ENCODE measurements at regions not wholly inside any gene's neighbourhood (a gene's known extent, or its start where the extent isn't known, plus 50 kb on each side); places are given as distances from the start of the nearest gene placed in this dataset.

GRCh38 chr13:57918086-57918485 lies 286.5 kb downstream of the PCDH17 start:
- DNase-seq (ENCODE audit: low spot score): no peak

DNA sequence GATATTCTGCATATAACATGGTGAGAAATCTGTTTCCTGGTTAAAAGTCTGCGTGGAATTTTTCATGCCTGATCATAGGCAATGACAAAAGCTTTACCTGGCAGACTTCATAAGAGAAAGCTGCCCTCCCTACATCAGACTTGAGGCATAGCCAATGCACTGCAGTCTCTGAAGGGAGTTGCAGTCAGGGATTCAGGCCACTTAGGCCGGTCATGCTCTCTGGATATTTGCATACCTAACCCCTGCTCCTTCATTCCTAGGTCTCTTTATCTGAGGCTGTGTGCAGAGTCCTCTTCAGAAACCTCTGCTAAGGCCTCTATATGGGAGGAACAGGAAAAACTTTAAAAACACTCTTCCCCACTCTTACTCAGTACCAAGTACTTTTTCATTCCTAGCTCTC lies 287.4 kb downstream of the PCDH17 start:
- no peak for DNase-seq (ENCODE audit: low spot score)

DNA sequence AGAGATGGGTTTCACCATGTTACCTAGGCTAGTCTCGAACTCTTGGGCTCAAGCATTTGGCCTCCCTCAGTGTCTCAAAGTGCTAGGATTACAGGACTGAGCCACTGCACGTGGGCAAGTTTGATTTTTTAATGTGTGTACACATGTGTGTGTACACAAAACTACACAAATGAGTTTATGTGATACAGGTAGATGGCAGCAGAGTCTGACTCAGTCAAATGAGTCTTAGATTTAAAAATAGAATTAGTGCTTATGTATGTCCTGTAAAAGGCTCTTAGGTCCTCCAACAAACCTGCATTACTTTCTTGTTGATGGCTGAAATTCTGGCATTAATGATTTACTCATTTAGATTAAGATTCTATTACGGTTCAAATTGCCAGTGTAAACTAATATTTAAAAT lies 293.7 kb downstream of the PCDH17 start:
- no peak for DNase-seq (ENCODE audit: low spot score)

GRCh38 chr13:57925751-57926150 lies 294.2 kb downstream of the PCDH17 start:
- no peak for DNase-seq (ENCODE audit: low spot score)

- DNase-seq (ENCODE audit: low spot score): no peak
Observed at GRCh38 chr13:57932061-57932460, 300.5 kb downstream of the PCDH17 start.

DNA sequence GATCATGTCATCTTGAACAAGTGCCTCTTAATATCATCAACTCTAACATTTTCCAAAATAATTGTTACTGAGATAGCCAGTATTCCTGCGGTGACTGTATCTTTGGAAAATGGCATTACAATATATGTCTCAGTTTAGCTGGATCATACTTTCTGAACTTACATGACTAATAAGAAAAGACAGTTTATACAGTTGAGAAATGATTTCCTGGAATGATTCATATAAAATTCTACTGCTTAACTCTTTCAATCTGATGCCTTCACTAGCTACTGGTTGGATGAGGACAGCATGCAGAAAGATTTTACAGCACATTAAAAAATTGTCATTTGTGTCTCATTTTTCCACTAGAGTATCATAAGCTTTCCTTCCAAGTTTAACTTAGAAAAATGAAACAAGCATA lies 302.1 kb downstream of the PCDH17 start:
- no peak for DNase-seq (ENCODE audit: low spot score)

GRCh38 chr13:57935965-57936364 lies 304.4 kb downstream of the PCDH17 start:
- DNase-seq (ENCODE audit: low spot score): no peak

DNA sequence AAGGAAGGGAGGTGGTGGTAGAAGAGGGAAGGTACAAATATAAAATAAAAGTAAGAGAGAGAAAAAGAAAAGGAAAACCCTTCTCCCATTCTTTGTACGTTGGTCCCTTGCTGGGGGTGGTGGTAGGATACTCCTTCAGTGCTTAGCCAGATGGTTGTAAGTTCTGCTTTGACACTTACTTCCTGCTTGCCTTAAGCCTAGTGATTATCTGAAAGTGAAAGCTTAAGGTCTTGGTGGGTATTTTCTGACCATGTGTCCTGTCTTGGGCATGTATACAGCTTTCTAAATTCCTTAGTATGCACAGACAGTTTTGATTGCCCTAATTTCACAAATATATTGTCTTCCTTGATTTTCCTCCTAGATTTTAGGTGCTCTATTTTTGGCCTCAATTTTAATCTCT lies 314.8 kb downstream of the PCDH17 start:
- DNase-seq (ENCODE audit: low spot score): no peak

DNA sequence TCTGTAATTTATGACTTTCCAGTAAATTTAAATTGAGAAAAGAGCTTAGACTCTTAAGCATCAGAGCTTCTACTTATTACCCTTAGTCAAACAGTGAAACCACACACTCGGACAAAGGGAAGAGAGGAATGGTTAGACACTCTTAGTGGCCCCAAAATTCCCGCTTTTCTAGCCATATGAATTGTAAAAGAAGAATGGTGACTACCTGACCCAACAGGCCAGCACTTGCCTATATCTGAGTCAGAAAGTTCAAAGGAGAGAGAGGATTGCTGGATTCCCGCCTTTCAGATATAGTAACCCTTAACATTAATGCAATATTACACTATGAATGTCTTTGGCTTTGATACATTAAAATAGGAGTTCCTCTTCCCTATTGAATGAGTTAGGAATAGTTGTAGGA lies 317.3 kb downstream of the PCDH17 start:
- no peak for DNase-seq (ENCODE audit: low spot score)

DNA sequence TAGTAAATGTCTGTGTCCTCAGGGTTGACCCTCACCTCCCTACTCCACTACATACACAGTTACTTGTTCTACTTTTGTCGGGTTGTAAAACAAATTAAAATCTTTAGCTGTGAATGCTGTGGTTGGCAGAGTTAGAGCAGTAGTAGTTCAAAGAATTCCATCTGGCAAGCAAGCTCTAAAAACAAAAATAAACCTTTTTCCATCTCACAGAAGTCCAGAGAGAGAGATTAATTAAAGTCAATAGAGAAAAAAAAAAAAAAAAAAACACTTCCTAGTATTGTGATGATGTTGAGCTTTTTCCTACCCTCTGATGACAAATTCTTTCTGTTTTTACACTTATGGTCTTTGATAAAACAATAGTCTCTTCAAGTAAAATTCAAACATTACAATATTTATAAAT lies 338.4 kb downstream of the PCDH17 start:
- no peak for DNase-seq (ENCODE audit: low spot score)

DNA sequence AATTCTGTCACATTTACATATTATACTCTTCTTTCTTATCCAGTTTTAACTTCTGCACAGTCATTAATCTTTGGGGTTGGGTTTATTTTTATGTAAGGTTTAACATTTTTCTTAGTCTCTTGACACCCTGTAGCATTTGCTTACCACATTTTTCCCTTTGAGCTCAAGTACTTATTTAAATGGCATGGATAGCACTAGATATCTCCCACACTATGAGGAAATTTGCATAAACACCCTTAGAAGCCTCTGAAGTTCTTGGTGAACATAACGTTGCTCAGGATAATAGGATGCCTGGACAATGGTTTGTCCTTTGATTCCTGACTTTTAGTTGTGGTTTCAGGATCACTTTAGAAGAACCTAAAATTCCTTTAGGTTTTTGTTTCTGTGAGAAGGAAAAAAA lies 338.9 kb downstream of the PCDH17 start:
- no peak for DNase-seq (ENCODE audit: low spot score)

DNA sequence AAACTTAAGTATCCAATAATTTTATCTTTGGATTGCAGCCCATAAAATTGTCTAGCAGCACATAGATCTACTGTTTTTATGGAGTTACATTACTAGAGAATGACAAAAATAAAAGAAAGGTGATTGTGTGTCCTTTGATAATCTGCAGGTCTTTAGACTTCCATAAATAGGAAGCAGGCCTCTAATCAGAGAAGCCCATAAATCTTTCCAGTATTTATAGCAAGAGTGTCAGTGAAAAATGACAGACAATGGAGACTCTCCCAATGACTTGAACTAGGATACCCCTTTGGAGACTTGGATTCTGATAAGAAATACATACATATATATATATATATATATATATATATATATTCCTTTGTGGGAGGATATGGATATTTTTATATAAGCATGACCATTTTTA lies 351.2 kb downstream of the PCDH17 start:
- DNase-seq (ENCODE audit: low spot score): no peak

- DNase-seq (ENCODE audit: low spot score): no peak
Observed at GRCh38 chr13:57988276-57988675, 356.7 kb downstream of the PCDH17 start.

GRCh38 chr13:57991041-57991440 lies 359.5 kb downstream of the PCDH17 start:
- no peak for DNase-seq (ENCODE audit: low spot score)

DNA sequence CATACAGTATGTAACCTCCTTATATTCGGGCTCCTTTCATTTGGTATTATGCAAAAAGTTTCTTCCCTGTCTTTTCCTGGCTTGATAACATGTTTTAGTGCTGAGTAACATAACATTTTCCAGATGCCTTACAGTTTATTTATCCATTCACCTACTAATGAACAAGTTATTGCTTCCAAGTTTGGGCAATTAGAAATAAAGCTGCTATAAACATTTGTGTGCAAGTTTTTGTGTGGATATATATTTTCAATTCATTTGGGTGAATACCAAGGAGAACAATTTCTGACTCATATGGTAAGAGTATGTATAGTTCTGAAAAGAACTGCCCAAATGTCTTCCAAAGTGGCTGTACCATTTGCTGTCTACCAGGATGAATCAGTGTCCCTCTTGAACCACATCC lies 360.9 kb downstream of the PCDH17 start:
- DNase-seq (ENCODE audit: low spot score): no peak

- no peak for DNase-seq (ENCODE audit: low spot score)
Observed at GRCh38 chr13:57996717-57997116, 365.2 kb downstream of the PCDH17 start.

GRCh38 chr13:58004751-58005150 lies 373.2 kb downstream of the PCDH17 start:
- no peak for DNase-seq (ENCODE audit: low spot score)

DNA sequence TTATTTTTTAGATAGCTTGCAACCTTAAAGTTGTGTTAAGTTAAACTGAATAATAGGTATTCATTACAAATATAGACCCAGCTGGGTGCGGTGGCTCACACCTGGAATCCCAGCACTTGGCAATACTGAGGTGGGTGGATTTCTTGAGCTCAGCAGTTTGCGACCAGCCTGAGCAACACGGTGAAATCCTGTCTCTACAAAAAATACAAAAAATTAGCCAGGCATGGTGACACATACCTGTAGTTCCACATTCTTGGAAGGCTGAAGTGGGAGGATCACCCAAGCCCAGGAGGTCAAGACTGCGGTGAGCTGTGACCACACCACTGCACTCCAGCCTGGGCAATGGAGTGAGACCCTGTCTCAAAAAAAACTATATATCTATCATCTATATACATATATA lies 386.5 kb downstream of the PCDH17 start:
- no peak for DNase-seq (ENCODE audit: low spot score)

DNA sequence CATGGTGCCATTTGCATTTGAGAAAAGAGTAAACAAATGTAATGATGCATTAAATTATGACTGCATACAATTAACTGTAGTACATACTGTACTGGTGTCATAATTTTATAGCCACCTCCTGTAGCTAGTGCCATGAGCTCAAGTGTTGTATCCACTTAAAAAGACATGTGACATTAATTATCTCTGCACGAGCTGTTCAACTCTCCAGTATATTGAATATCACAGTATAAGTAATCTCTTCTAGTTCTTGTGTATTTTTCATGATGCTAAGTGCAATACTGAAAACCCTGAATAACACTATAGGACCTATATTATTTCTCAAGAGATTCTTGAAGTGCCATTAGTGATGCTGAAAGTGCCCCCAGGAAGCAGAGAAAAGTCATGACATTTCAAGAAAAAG lies 387.3 kb downstream of the PCDH17 start:
- no peak for DNase-seq (ENCODE audit: low spot score)

DNA sequence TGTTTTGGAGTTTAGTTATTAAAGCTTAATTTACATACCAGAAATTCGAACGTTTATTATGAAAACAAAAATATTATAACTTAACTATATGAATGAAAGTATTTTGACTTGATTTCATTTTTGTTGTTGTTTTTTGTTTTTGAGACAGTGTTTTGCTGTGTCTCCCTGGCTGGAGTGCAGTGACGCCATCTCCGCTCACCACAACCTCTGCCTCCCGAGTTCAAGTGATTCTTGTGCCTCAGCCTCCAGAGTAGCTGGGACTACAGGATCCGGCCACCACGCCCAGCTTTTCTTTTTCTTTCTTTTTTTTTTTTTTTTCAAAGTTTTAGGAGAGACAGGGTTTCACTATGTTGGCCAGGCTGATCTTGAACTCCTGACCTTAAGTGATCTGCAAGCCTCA lies 392.6 kb downstream of the PCDH17 start:
- no peak for DNase-seq (ENCODE audit: low spot score)

- DNase-seq (ENCODE audit: low spot score): no peak
Observed at GRCh38 chr13:58025821-58026220, 394.3 kb downstream of the PCDH17 start.

- no peak for DNase-seq (ENCODE audit: low spot score)
Observed at GRCh38 chr13:58032676-58033460, 401.3 kb downstream of the PCDH17 start.

DNA sequence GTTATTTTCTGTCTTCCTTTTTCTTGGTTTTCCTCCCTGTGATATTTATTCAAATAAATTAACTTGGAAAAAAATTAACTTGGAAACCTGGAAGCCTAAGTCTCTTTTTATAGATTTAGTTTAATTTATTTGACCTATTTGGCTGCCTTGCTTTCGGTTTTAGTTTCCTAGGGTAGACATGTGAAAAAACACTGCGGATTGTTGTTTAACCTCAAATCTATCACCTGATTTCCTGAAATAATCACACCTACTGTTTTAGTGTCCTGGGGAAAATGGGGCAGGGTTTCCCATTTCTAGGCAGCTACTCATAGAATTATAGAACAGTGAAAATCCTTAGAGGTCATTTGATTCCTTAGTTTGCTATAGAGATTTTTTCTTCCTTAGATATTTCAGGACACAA lies 412.4 kb downstream of the PCDH17 start:
- no peak for DNase-seq (ENCODE audit: low spot score)

DNA sequence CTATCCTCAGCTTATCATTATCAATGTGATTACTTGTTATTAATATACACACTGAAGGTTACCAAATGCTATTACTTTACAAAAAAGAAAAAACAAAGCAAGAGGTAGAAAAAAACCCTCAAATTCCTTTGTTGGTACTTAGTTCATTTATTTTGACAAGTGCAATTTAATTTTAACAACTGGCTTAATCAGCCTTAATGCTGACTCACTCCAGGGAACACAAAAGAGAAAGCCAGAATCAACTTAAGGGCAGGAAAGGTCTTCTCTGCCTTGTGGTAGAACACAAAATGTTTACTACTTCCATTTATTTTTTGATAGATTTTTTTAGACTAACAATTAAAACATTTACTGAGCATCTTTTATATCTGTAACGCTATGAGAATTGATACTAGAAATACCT lies 417.1 kb downstream of the PCDH17 start:
- no peak for DNase-seq (ENCODE audit: low spot score)

GRCh38 chr13:58051396-58051795 lies 419.9 kb downstream of the PCDH17 start:
- DNase-seq (ENCODE audit: low spot score): no peak
